CD4-positive, alpha-beta T cell (primary cell): ENCODE measurements at regions not wholly inside any gene's neighbourhood (a gene's known extent, or its start where the extent isn't known, plus 50 kb on each side); places are given as distances from the start of the nearest gene placed in this dataset.

Experiments
- ATAC-seq: fragments of 200-7000 bp; cut with Tn5 transposase; one replicate; pipeline ENCODE4 v1.10.0; 2022; ENCODE audit warnings: mild to moderate bottlenecking; ENCODE audit not compliant: poor library complexity
- CTCF ChIA-PET: fragments of 350-600 bp; sonication (Branson Sonifier 250); formaldehyde crosslinking; loops from one replicate; lab custom pipeline; 2021; ENCODE audit warnings: antibody characterized with exemption, inconsistent platforms; lab: Charles Lee
- POLR2A ChIA-PET: fragments of 350-600 bp; sonication (Branson Sonifier 250); formaldehyde crosslinking; loops from one replicate; lab custom pipeline; 2021; ENCODE audit warnings: antibody characterized with exemption, inconsistent platforms; lab: Charles Lee
- DNase-seq, 14 experiments: peaks; one replicate each; pipeline ENCODE4 v3.0.0-alpha.2; 2013 to 2020; ENCODE audit warnings: mixed read lengths in 2 of 14
- H3K27ac ChIP-seq, 2 donors: one replicate each; pipeline versions ENCODE4 v1.5.1 to v1.7.0; 2013; ENCODE audit warnings: low read length in 2 of 2, low read depth in 1 of 2, mild to moderate bottlenecking in 1 of 2
- H3K27me3 ChIP-seq, 2 experiments: 1 replicate in 1 of 2; 2 replicates in 1 of 2; pipeline versions ENCODE4 v1.6.1 to v1.7.0; 2013; ENCODE audit warnings: low read length in 2 of 2, control low read depth in 1 of 2, mild to moderate bottlenecking in 1 of 2, moderate library complexity in 1 of 2; ENCODE audit not compliant: insufficient read depth in 2 of 2, control insufficient read depth in 1 of 2
- H3K36me3 ChIP-seq: one replicate; pipeline ENCODE4 v1.6.1; 2013; ENCODE audit warnings: low read length, control low read depth; ENCODE audit not compliant: insufficient read depth
- H3K4me1 ChIP-seq: one replicate; pipeline ENCODE4 v1.6.1; 2013; ENCODE audit warnings: low read length, control low read depth; ENCODE audit not compliant: insufficient read depth
- H3K4me3 ChIP-seq: one replicate; pipeline ENCODE4 v1.5.1; 2013; ENCODE audit warnings: mild to moderate bottlenecking, low read length, moderate library complexity
- H3K9me3 ChIP-seq, 2 experiments: 1 replicate in 1 of 2; 2 replicates in 1 of 2; pipeline versions ENCODE4 v1.6.1 to v1.7.0; 2013; ENCODE audit warnings: low read length in 2 of 2, mild to moderate bottlenecking in 2 of 2, control low read depth in 1 of 2, moderate library complexity in 1 of 2; ENCODE audit not compliant: control insufficient read depth in 1 of 2, insufficient read depth in 1 of 2
- H3K27ac Mint-ChIP-seq: one replicate; pipeline ENCODE4 v1.8.0; 2020; ENCODE audit warnings: mixed read lengths
- H3K27me3 Mint-ChIP-seq: one replicate; pipeline ENCODE4 v1.8.0; 2021; ENCODE audit warnings: mixed read lengths
- H3K36me3 Mint-ChIP-seq: one replicate; pipeline ENCODE4 v1.8.0; 2021; ENCODE audit warnings: low read depth, mixed read lengths
- H3K4me1 Mint-ChIP-seq: one replicate; pipeline ENCODE4 v1.8.0; 2021; ENCODE audit warnings: low read depth, mixed read lengths
- H3K4me3 Mint-ChIP-seq: one replicate; pipeline ENCODE4 v1.8.0; 2020; ENCODE audit warnings: mild to moderate bottlenecking, mixed read lengths
- H3K9me3 Mint-ChIP-seq: one replicate; pipeline ENCODE4 v1.8.0; 2020; ENCODE audit warnings: mixed read lengths
- intact Hi-C, 2 experiments: fragments of 100-400 bp; cut with DNase I in 1 of 2; cut with micrococcal nuclease in 1 of 2; formaldehyde crosslinking; loops; one replicate each; pipeline versions ENCODE4 v1.15.1 to v1.9.0; 2023 to 2025; cut with DNase I, micrococcal nuclease
- TF ChIP-seq, protein P1 (sequence below): fragments of 200-600 bp; IDR thresholded peaks from one replicate; pipeline ENCODE4 v1.8.0; 2022; ENCODE audit warnings: antibody characterized with exemption, mild to moderate bottlenecking

DNA sequence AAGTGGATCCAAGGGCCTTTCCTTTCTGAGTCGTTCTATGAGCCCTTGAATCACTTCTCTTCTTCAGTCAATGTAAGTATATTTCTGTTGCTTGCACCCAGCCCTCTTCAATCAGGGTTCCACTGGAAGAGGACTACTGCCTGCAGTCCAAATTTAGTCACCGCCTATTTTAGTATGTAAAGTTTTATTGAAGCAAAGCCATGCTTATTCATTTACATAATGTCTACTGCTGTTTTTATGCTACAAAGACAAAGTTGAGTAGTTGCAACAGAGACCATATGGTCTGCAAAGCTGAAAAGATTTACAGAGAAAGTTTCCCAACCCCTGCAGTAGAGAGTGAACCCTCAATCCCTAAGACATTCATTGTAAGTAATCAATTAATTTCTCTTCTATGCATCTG is 332.5 kb upstream of the TNP1 start:
- no peaks in the 10 kb centered on the region for H3K9me3 Mint-ChIP-seq
- ChIA-PET POLR2A (no interaction called here), CTCF (no interaction called here)
- intact Hi-C loops: no loop called here
- Histone ChIP-seq H3K4me3 (no peak overlapping the region), H3K4me1 (no peaks in the 10 kb centered on the region), H3K27me3 (peaks cover 0 to 4% of the 10 kb centered on the region in 2 experiments), H3K9me3 (no peaks in the 10 kb centered on the region), H3K27ac (no peak overlapping the region), H3K36me3 (no peaks in the 10 kb centered on the region)
- no peaks in the 10 kb centered on the region for H3K36me3 Mint-ChIP-seq
- H3K4me3 Mint-ChIP-seq: no peak overlapping the region
- H3K27ac Mint-ChIP-seq: no peak overlapping the region
- no peaks in the 10 kb centered on the region for H3K4me1 Mint-ChIP-seq
- DNase-seq: no peak
- TF ChIP-seq, protein P1, sequence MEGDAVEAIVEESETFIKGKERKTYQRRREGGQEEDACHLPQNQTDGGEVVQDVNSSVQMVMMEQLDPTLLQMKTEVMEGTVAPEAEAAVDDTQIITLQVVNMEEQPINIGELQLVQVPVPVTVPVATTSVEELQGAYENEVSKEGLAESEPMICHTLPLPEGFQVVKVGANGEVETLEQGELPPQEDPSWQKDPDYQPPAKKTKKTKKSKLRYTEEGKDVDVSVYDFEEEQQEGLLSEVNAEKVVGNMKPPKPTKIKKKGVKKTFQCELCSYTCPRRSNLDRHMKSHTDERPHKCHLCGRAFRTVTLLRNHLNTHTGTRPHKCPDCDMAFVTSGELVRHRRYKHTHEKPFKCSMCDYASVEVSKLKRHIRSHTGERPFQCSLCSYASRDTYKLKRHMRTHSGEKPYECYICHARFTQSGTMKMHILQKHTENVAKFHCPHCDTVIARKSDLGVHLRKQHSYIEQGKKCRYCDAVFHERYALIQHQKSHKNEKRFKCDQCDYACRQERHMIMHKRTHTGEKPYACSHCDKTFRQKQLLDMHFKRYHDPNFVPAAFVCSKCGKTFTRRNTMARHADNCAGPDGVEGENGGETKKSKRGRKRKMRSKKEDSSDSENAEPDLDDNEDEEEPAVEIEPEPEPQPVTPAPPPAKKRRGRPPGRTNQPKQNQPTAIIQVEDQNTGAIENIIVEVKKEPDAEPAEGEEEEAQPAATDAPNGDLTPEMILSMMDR: no peak
- no peaks in the 10 kb centered on the region for H3K27me3 Mint-ChIP-seq
- ATAC-seq: no peak

DNA sequence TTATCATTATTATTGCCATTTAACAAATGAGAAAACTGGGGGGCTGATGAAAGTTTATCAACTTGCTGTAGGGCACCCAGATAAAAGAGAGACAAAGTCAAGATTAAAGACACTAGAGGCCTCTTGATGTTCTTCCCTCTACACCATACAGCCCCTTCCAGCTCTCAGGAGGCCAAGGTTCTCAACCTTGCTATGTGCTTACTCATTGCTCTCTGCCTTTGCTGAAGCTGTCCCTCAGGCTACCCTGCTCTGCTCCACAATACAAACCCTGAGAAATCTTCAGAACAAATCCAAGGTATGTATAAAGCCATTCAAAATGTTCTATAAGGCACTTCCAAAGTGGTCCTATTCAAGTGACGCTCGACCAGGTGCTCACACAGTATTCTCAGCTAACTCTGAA is 329.9 kb upstream of the TNP1 start:
- ChIA-PET POLR2A (no interaction called here), CTCF (no interaction called here)
- Histone ChIP-seq H3K4me3 (no peak overlapping the region), H3K4me1 (no peaks in the 10 kb centered on the region), H3K36me3 (no peaks in the 10 kb centered on the region), H3K27me3 (peaks cover 0 to 4% of the 10 kb centered on the region in 2 experiments), H3K9me3 (no peaks in the 10 kb centered on the region), H3K27ac (no peak overlapping the region)
- Mint-ChIP-seq H3K27ac (no peak overlapping the region), H3K36me3 (no peaks in the 10 kb centered on the region), H3K4me3 (no peak overlapping the region), H3K9me3 (no peaks in the 10 kb centered on the region), H3K4me1 (no peaks in the 10 kb centered on the region), H3K27me3 (no peaks in the 10 kb centered on the region)
- intact Hi-C loops: no loop called here
- ATAC-seq (no peak), DNase-seq (no peak)
- TF ChIP-seq, protein P1: no peak

DNA sequence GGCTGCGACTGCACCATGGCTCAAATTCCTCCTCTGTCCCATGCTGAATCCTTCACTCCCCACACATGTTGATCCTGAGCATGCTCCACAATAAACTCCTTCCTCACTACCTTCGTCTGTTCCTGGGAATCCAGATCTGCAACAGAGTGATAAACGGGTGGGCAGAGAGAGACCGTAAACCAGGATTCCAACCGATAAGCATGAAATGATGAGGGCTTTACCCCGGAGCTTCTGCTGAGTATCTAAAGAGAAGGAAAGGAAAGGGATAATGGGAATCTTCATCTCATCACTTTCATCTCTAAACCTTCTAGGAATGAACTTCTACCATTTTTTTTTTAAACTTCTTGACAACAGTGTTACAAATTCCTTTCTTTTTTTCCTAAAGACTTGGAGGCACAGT is 329.3 kb upstream of the TNP1 start:
- Mint-ChIP-seq H3K36me3 (no peaks in the 10 kb centered on the region), H3K27ac (no peak overlapping the region), H3K4me3 (no peak overlapping the region), H3K9me3 (no peaks in the 10 kb centered on the region), H3K4me1 (no peaks in the 10 kb centered on the region), H3K27me3 (no peaks in the 10 kb centered on the region)
- Histone ChIP-seq H3K27me3 (peaks cover 0 to 4% of the 10 kb centered on the region in 2 experiments), H3K9me3 (no peaks in the 10 kb centered on the region), H3K36me3 (no peaks in the 10 kb centered on the region), H3K4me1 (no peaks in the 10 kb centered on the region), H3K4me3 (no peak overlapping the region), H3K27ac (no peak overlapping the region)
- DNase-seq (no peak), ATAC-seq (no peak)
- ChIA-PET POLR2A (no interaction called here), CTCF (no interaction called here)
- intact Hi-C loops: no loop called here
- TF ChIP-seq, protein P1: no peak
